Endodermal cell (in vitro differentiated cells): ENCODE measurements at regions not wholly inside any gene's neighbourhood (a gene's known extent, or its start where the extent isn't known, plus 50 kb on each side); places are given as distances from the start of the nearest gene placed in this dataset.

Experiments
- DNase-seq: peaks from one replicate; pipeline ENCODE4 v3.0.0-alpha.2; 2017
- H3K27ac ChIP-seq: 2 replicates; pipeline ENCODE4 v1.5.1; 2013; ENCODE audit warnings: mild to moderate bottlenecking, low read depth, low read length, moderate library complexity
- H3K27me3 ChIP-seq: 2 replicates; pipeline ENCODE4 v1.6.1; 2013; ENCODE audit warnings: mild to moderate bottlenecking, low read length, moderate library complexity; ENCODE audit not compliant: insufficient read depth, control insufficient read depth, poor library complexity, severe bottlenecking
- H3K36me3 ChIP-seq: 2 replicates; pipeline ENCODE4 v1.7.0; 2013; ENCODE audit warnings: mild to moderate bottlenecking, low read length, moderate library complexity; ENCODE audit not compliant: control insufficient read depth, insufficient read depth
- H3K4me1 ChIP-seq: one replicate; pipeline ENCODE4 v1.7.0; 2013; ENCODE audit warnings: low read length; ENCODE audit not compliant: control insufficient read depth, insufficient read depth
- H3K4me3 ChIP-seq: 2 replicates; pipeline ENCODE4 v1.5.1; 2013; ENCODE audit warnings: mild to moderate bottlenecking, low read length, moderate library complexity
- H3K9ac ChIP-seq: 2 replicates; pipeline ENCODE4 v1.6.1; 2013; ENCODE audit warnings: mild to moderate bottlenecking, low read length, moderate library complexity; ENCODE audit not compliant: poor library complexity, severe bottlenecking; ENCODE audit errors: extremely low read depth
- H3K9me3 ChIP-seq: 2 replicates; pipeline ENCODE4 v1.6.1; 2013; ENCODE audit warnings: mild to moderate bottlenecking, low read length, moderate library complexity; ENCODE audit not compliant: control insufficient read depth
- H3K27ac Mint-ChIP-seq: 2 replicates; pipeline ENCODE4 v1.8.0; 2020; ENCODE audit warnings: mixed read lengths
- H3K27me3 Mint-ChIP-seq: 2 replicates; pipeline ENCODE4 v1.8.0; 2021; ENCODE audit warnings: mild to moderate bottlenecking, mixed read lengths; ENCODE audit not compliant: insufficient read depth
- H3K36me3 Mint-ChIP-seq: 2 replicates; pipeline ENCODE4 v1.8.0; 2020; ENCODE audit warnings: low read depth, mixed read lengths
- H3K4me1 Mint-ChIP-seq: 2 replicates; pipeline ENCODE4 v1.8.0; 2020; ENCODE audit warnings: mixed read lengths
- H3K4me3 Mint-ChIP-seq: 2 replicates; pipeline ENCODE4 v1.8.0; 2020; ENCODE audit warnings: mild to moderate bottlenecking, moderate library complexity, mixed read lengths
- H3K9me3 Mint-ChIP-seq: 2 replicates; pipeline ENCODE4 v1.8.0; 2020; ENCODE audit warnings: mild to moderate bottlenecking, mixed read lengths
- WGBS, 2 experiments: methylation state at CpG; one replicate each; pipeline versions ENCODE4 v1.1.5 to v1.1.7; 2013; ENCODE audit warnings: missing lambda C conversion rate in 2 of 2, mixed read lengths in 1 of 2; ENCODE audit not compliant: insufficient coverage in 1 of 2, insufficient read length in 1 of 2; 5-methylcytosine and 5-hydroxymethylcytosine counted together
- TF ChIP-seq, protein P1 (sequence below): fragments of 200-600 bp; sonication (generic); conservative IDR thresholded peaks from 2 replicates; pipeline ENCODE4 v1.5.0; 2021; ENCODE audit warnings: antibody characterized with exemption, mild to moderate bottlenecking

GRCh38 chr19:27652796-27653195 lies 1560.2 kb downstream of the UQCRFS1 start:
- no peaks in the 10 kb centered on the region for H3K4me1 Mint-ChIP-seq
- H3K4me1 ChIP-seq: no peaks in the 10 kb centered on the region
- H3K27ac Mint-ChIP-seq: no peak overlapping the region
- peaks cover 98% of the 10 kb centered on the region for H3K9me3 Mint-ChIP-seq
- H3K27ac ChIP-seq: no peak overlapping the region
- no peak overlapping the region for H3K9ac ChIP-seq
- H3K9me3 ChIP-seq: peaks cover 82% of the 10 kb centered on the region
- DNase-seq: peak; percentile 2
- no peaks in the 10 kb centered on the region for H3K36me3 ChIP-seq
- no peaks in the 10 kb centered on the region for H3K27me3 Mint-ChIP-seq
- H3K36me3 Mint-ChIP-seq: no peaks in the 10 kb centered on the region
- H3K4me3 ChIP-seq: no peak overlapping the region
- no peak overlapping the region for H3K4me3 Mint-ChIP-seq
- H3K27me3 ChIP-seq: no peaks in the 10 kb centered on the region
- WGBS, 2 experiments: 54 to 70% methylated on average over 3 of the region's 3 CpGs
- TF ChIP-seq, protein P1, sequence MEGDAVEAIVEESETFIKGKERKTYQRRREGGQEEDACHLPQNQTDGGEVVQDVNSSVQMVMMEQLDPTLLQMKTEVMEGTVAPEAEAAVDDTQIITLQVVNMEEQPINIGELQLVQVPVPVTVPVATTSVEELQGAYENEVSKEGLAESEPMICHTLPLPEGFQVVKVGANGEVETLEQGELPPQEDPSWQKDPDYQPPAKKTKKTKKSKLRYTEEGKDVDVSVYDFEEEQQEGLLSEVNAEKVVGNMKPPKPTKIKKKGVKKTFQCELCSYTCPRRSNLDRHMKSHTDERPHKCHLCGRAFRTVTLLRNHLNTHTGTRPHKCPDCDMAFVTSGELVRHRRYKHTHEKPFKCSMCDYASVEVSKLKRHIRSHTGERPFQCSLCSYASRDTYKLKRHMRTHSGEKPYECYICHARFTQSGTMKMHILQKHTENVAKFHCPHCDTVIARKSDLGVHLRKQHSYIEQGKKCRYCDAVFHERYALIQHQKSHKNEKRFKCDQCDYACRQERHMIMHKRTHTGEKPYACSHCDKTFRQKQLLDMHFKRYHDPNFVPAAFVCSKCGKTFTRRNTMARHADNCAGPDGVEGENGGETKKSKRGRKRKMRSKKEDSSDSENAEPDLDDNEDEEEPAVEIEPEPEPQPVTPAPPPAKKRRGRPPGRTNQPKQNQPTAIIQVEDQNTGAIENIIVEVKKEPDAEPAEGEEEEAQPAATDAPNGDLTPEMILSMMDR: no peak

- Mint-ChIP-seq H3K36me3 (no peaks in the 10 kb centered on the region), H3K4me1 (no peaks in the 10 kb centered on the region), H3K4me3 (no peak overlapping the region), H3K27ac (no peak overlapping the region), H3K9me3 (peaks cover 98% of the 10 kb centered on the region), H3K27me3 (no peaks in the 10 kb centered on the region)
- Histone ChIP-seq H3K9me3 (peaks cover 82% of the 10 kb centered on the region), H3K9ac (no peak overlapping the region), H3K27me3 (no peaks in the 10 kb centered on the region), H3K4me1 (no peaks in the 10 kb centered on the region), H3K36me3 (no peaks in the 10 kb centered on the region), H3K27ac (no peak overlapping the region), H3K4me3 (no peak overlapping the region)
- WGBS, 2 experiments: 73 to 83% methylated on average over 7 to 8 of the region's 8 CpGs
- TF ChIP-seq, protein P1: no peak
- no peak for DNase-seq
Measured at GRCh38 chr19:27652281-27652680, 1560.7 kb downstream of the UQCRFS1 start.

- no peaks in the 10 kb centered on the region for H3K27me3 Mint-ChIP-seq
- DNase-seq: no peak
- Histone ChIP-seq H3K27ac (no peak overlapping the region), H3K9me3 (peaks cover 63% of the 10 kb centered on the region), H3K9ac (no peak overlapping the region), H3K4me3 (no peak overlapping the region), H3K36me3 (no peaks in the 10 kb centered on the region), H3K27me3 (no peaks in the 10 kb centered on the region), H3K4me1 (no peaks in the 10 kb centered on the region)
- H3K9me3 Mint-ChIP-seq: peaks cover 67% of the 10 kb centered on the region
- H3K36me3 Mint-ChIP-seq: no peaks in the 10 kb centered on the region
- no peaks in the 10 kb centered on the region for H3K4me1 Mint-ChIP-seq
- no peak overlapping the region for H3K27ac Mint-ChIP-seq
- WGBS, 2 experiments: 75 to 78% methylated on average over 4 of the region's 4 CpGs
- TF ChIP-seq, protein P1: no peak
- H3K4me3 Mint-ChIP-seq: no peak overlapping the region
Measured at GRCh38 chr19:27647423-27647822, 1565.5 kb downstream of the UQCRFS1 start.
